OCI-M1 (cell line): ENCODE measurements at regions not wholly inside any gene's neighbourhood (a gene's known extent, or its start where the extent isn't known, plus 50 kb on each side); places are given as distances from the start of the nearest gene placed in this dataset.

ENCODE experiments used
- DNase-seq: peaks from one replicate; lab custom pipeline; 2025; lab: John Stamatoyannopoulos, UW

GRCh38 chr13:21964686-21965085 lies 293.8 kb downstream of the FGF9 start:
- DNase-seq = no peak

GRCh38 chr13:21965095-21965494 lies 294.2 kb downstream of the FGF9 start:
- no peak for DNase-seq

GRCh38 chr13:21966014-21966413 lies 295.1 kb downstream of the FGF9 start:
- no peak for DNase-seq

- no peak for DNase-seq
These were observed 297.0 kb downstream of the FGF9 start for GRCh38 chr13:21967871-21968270.

- DNase-seq = no peak
These were observed 299.3 kb downstream of the FGF9 start for GRCh38 chr13:21970172-21970571.

GRCh38 chr13:21970918-21971317 lies 300.0 kb downstream of the FGF9 start:
- no peak for DNase-seq

GRCh38 chr13:21971662-21972621 lies 301.1 kb downstream of the FGF9 start:
- no peak for DNase-seq

- DNase-seq = no peak
These were observed 302.7 kb downstream of the FGF9 start for GRCh38 chr13:21973437-21974125.

- no peak for DNase-seq
These were observed 303.9 kb downstream of the FGF9 start for GRCh38 chr13:21974741-21975140.

- no peak for DNase-seq
These were observed 305.3 kb downstream of the FGF9 start for GRCh38 chr13:21976159-21976558.

GRCh38 chr13:21979161-21979806 lies 308.4 kb downstream of the FGF9 start:
- DNase-seq = no peak

- DNase-seq = no peak
These were observed 309.2 kb downstream of the FGF9 start for GRCh38 chr13:21980049-21980448.

GRCh38 chr13:21984156-21984555 lies 313.3 kb downstream of the FGF9 start:
- DNase-seq = no peak

GRCh38 chr13:21986602-21987001 lies 315.7 kb downstream of the FGF9 start:
- no peak for DNase-seq

- DNase-seq = peak; percentile 93
These were observed 316.9 kb downstream of the FGF9 start for GRCh38 chr13:21987793-21988192.

- DNase-seq = no peak
These were observed 317.8 kb downstream of the FGF9 start for GRCh38 chr13:21988624-21989023.

GRCh38 chr13:21996049-21996448 lies 325.2 kb downstream of the FGF9 start:
- DNase-seq = no peak

- no peak for DNase-seq
These were observed 326.9 kb downstream of the FGF9 start for GRCh38 chr13:21997726-21998125.

GRCh38 chr13:21998279-21998990 lies 327.6 kb downstream of the FGF9 start:
- no peak for DNase-seq

- no peak for DNase-seq
These were observed 328.8 kb downstream of the FGF9 start for GRCh38 chr13:21999666-22000065.

GRCh38 chr13:22000191-22000590 lies 329.3 kb downstream of the FGF9 start:
- no peak for DNase-seq

- DNase-seq = no peak
These were observed 330.5 kb downstream of the FGF9 start for GRCh38 chr13:22001336-22001735.
